ENCODE measurements at regions not wholly inside any gene's neighbourhood (a gene's known extent, or its start where the extent isn't known, plus 50 kb on each side); places are given as distances from the start of the nearest gene placed in this dataset.

DNA sequence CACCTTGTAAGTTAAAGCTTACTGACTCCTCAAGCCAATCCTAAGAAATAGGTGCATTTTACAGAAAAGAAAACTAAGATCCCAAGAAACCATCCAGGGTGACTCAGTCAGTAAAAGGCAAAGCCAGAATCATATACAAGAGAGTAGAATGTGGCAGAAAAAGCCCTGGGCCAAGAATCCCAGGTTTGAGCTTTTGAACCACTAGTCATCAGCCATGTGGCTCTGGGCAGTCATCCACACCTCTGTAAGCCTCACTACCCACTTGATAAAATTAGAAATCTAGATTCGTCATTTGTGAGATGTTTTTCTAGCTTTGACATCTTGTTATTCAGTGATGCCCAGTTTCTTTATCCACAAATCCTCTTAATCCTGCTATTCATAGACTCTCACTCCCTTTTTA is 122.2 kb upstream of the PDE5A start:
- TF ChIP-seq, protein P1, sequence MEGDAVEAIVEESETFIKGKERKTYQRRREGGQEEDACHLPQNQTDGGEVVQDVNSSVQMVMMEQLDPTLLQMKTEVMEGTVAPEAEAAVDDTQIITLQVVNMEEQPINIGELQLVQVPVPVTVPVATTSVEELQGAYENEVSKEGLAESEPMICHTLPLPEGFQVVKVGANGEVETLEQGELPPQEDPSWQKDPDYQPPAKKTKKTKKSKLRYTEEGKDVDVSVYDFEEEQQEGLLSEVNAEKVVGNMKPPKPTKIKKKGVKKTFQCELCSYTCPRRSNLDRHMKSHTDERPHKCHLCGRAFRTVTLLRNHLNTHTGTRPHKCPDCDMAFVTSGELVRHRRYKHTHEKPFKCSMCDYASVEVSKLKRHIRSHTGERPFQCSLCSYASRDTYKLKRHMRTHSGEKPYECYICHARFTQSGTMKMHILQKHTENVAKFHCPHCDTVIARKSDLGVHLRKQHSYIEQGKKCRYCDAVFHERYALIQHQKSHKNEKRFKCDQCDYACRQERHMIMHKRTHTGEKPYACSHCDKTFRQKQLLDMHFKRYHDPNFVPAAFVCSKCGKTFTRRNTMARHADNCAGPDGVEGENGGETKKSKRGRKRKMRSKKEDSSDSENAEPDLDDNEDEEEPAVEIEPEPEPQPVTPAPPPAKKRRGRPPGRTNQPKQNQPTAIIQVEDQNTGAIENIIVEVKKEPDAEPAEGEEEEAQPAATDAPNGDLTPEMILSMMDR (IDR thresholded peaks at IDR 0.05), result no peak
- TF ChIP-seq POLR2A (IDR thresholded peaks at IDR 0.05), result no peak

All from adrenal gland (tissue), 5 donors.